Vagina (tissue), 2 donors: ENCODE measurements at regions not wholly inside any gene's neighbourhood (a gene's known extent, or its start where the extent isn't known, plus 50 kb on each side); places are given as distances from the start of the nearest gene placed in this dataset.

Experiments used
- DNase-seq, 2 donors: peaks; one replicate each; pipeline ENCODE4 v3.0.0-alpha.2; 2017; ENCODE audit errors: extremely low spot score in 2 of 2
- H3K27ac ChIP-seq: fragments of 200-600 bp; sonication (generic); one replicate; pipeline ENCODE4 v1.5.1; 2019
- H3K27me3 ChIP-seq: fragments of 200-600 bp; sonication (generic); one replicate; pipeline ENCODE4 v1.5.1; 2019
- H3K36me3 ChIP-seq, 2 donors: fragments of 200-600 bp; sonication (generic); one replicate each; pipeline ENCODE4 v1.5.1; 2017 to 2019
- H3K4me1 ChIP-seq: fragments of 200-600 bp; sonication (generic); one replicate; pipeline ENCODE4 v1.5.1; 2019
- H3K4me3 ChIP-seq, 2 donors: fragments of 200-600 bp; sonication (generic); 1 replicate in 1 of 2; 2 replicates in 1 of 2; pipeline ENCODE4 v1.5.1; 2016 to 2019
- H3K9me3 ChIP-seq: fragments of 200-600 bp; sonication (generic); one replicate; pipeline ENCODE4 v1.5.1; 2019
- POLR2A ChIP-seq, 2 donors: fragments of 450-650 bp; IDR thresholded peaks; one replicate each; pipeline ENCODE4 v1.6.1; 2017; ENCODE audit warnings: antibody characterized with exemption in 2 of 2, mild to moderate bottlenecking in 2 of 2, moderate library complexity in 2 of 2
- POLR2AphosphoS5 ChIP-seq, 2 donors: sonication (generic); formaldehyde crosslinking; IDR thresholded peaks; one replicate each; pipeline ENCODE4 v1.9.0; 2017; ENCODE audit warnings: antibody characterized with exemption in 2 of 2, mild to moderate bottlenecking in 2 of 2, low read depth in 1 of 2; ENCODE audit not compliant: insufficient read depth in 1 of 2
- intact Hi-C: fragments of 100-400 bp; cut with DNase I; formaldehyde crosslinking; loops from one replicate; pipeline ENCODE4 v1.15.1; 2023
- TF ChIP-seq, protein P1 (sequence below), 3 experiments: fragments of 450-650 bp in 2 of 3; fragments of 200-600 bp in 1 of 3; sonication (generic) in 1 of 3; IDR thresholded peaks; one replicate each; pipeline ENCODE4 v1.5.1; 2017 to 2019; ENCODE audit warnings: antibody characterized with exemption in 3 of 3, mild to moderate bottlenecking in 2 of 3, moderate library complexity in 2 of 3

DNA sequence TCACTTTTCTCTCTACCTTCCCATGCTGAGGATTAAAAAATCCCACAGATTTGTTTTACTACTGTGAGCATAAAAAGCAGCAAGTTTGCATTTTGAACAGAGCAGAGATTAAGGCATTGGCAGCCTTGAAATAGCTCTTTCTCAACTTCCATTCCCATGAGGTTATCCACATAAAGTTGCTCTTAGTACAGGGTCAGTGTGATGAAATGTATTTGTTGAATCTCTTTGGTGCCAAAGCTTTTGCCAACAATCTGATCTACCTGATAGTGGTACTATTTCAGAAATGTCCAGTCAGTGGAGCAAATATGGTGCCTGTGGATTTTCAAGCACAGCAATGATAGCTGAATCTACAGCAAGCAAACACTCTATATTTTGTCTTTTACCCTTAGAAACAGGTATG is 254.8 kb downstream of the INHBA start:
- Histone ChIP-seq H3K36me3 (no peaks in the 10 kb centered on the region), H3K27me3 (no peaks in the 10 kb centered on the region), H3K4me3 (no peak overlapping the region), H3K27ac (no peak overlapping the region), H3K9me3 (no peaks in the 10 kb centered on the region), H3K4me1 (no peaks in the 10 kb centered on the region)
- DNase-seq: no peak
- TF ChIP-seq POLR2AphosphoS5 (IDR thresholded peaks at IDR 0.05; ENCODE audit: insufficient read depth in 1 of 2, low read depth in 1 of 2): no peak
- TF ChIP-seq, protein P1, sequence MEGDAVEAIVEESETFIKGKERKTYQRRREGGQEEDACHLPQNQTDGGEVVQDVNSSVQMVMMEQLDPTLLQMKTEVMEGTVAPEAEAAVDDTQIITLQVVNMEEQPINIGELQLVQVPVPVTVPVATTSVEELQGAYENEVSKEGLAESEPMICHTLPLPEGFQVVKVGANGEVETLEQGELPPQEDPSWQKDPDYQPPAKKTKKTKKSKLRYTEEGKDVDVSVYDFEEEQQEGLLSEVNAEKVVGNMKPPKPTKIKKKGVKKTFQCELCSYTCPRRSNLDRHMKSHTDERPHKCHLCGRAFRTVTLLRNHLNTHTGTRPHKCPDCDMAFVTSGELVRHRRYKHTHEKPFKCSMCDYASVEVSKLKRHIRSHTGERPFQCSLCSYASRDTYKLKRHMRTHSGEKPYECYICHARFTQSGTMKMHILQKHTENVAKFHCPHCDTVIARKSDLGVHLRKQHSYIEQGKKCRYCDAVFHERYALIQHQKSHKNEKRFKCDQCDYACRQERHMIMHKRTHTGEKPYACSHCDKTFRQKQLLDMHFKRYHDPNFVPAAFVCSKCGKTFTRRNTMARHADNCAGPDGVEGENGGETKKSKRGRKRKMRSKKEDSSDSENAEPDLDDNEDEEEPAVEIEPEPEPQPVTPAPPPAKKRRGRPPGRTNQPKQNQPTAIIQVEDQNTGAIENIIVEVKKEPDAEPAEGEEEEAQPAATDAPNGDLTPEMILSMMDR (IDR thresholded peaks at IDR 0.05): no peak
- no peak for TF ChIP-seq POLR2A (IDR thresholded peaks at IDR 0.05)
- intact Hi-C loops: no loop called here

DNA sequence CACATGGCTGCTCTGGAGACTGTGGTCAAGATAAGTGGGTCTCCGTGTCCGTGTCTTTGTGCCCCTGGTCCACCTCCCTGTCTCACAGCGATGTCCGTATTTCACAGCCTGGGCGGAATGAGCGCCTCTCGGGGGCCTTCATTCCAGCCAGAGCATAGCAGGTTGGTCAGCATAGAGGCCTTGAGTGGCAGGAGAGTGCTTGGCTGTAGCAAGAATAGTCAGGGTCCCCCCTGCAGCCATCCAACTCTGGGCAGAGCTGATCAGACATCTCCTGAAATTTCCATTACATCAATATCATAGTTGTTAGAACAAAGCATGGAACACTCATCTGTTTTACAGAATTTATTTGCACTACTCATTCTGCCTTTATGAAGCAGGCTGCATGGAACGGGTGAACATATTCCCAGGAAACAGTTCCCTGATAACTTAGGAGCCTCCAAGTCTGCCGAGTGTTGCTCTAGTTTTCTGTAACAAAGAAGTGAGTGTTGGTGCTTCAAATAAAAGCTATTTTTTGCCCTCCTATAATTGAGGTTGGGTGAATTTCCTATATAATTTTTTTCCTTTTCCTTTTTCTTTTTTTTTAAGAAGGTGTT is 255.3 kb downstream of the INHBA start:
- intact Hi-C loops: no loop called here
- DNase-seq: no peak
- Histone ChIP-seq H3K9me3 (no peaks in the 10 kb centered on the region), H3K27ac (no peak overlapping the region), H3K27me3 (no peaks in the 10 kb centered on the region), H3K36me3 (no peaks in the 10 kb centered on the region), H3K4me1 (no peaks in the 10 kb centered on the region), H3K4me3 (no peak overlapping the region)
- TF ChIP-seq, protein P1 (IDR thresholded peaks at IDR 0.05): no peak
- TF ChIP-seq POLR2A (IDR thresholded peaks at IDR 0.05) (no peak), POLR2AphosphoS5 (IDR thresholded peaks at IDR 0.05; ENCODE audit: insufficient read depth in 1 of 2, low read depth in 1 of 2) (no peak)

DNA sequence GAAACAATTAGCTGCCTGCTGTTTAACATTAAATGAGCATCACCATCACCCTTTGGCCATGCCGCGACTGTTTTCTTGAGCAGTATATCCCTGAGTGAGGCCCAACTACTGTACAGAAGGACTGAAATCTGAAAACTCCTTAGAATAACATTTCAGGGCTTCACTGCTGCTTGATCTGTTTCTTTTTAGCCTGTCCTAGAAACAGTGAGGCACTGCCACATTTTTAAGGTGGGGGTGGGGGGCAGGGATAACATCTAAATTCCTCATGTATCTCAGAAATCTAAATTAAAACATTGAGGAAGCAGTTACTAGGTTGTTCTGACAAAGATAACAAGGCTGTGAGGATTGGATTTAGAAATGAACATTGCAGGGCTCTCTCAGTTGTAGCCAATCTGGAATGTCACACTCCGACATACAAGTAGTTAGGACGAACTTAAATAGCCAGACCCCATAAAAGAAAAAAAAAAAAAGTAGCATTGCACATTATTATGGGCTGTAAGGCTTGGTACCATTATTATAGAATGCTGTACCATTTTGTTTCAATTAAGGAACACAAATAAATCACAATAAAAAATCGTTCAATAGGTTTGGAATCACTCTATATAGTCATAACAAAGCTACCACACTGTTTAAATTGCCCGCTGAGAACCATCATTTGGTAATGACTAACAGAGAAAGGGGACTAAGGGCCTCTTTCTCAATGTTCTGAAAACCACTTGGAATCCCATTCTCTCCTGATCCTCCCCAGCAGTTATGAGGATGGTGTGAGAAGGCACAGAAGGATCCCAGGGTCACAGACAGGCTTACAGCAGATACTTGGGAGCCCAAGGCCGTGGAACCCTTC is 256.1 kb downstream of the INHBA start:
- Histone ChIP-seq H3K36me3 (no peaks in the 10 kb centered on the region), H3K4me1 (no peaks in the 10 kb centered on the region), H3K4me3 (no peak overlapping the region), H3K9me3 (no peaks in the 10 kb centered on the region), H3K27me3 (no peaks in the 10 kb centered on the region), H3K27ac (no peak overlapping the region)
- no peak for DNase-seq
- TF ChIP-seq POLR2AphosphoS5 (IDR thresholded peaks at IDR 0.05; ENCODE audit: insufficient read depth in 1 of 2, low read depth in 1 of 2): no peak
- TF ChIP-seq, protein P1 (IDR thresholded peaks at IDR 0.05): no peak
- TF ChIP-seq POLR2A (IDR thresholded peaks at IDR 0.05): no peak
- intact Hi-C loops: no loop called here

DNA sequence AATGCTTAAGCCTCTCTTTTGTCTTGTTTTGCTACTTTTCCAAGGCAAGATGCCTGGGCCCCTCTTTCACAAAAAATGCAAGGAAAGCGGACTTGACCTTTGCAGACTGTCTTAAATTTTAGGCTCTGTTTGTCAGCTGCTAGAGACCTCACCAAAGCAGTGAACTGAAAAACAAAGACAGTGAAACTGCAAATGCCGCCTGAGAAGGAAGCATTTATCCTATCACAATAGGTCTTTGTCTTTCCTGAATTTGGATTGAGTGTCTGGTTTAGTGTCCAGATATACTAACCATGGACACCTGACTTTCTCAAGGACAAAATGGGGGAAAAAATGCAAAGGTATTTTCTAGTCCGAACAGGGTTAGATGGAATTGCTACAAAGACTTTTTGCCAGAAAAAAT is 256.9 kb downstream of the INHBA start:
- intact Hi-C loops: no loop called here
- H3K4me1 ChIP-seq: no peaks in the 10 kb centered on the region
- no peaks in the 10 kb centered on the region for H3K27me3 ChIP-seq
- H3K36me3 ChIP-seq: no peaks in the 10 kb centered on the region
- TF ChIP-seq, protein P1 (IDR thresholded peaks at IDR 0.05): no peak
- TF ChIP-seq POLR2AphosphoS5 (IDR thresholded peaks at IDR 0.05; ENCODE audit: insufficient read depth in 1 of 2, low read depth in 1 of 2): no peak
- TF ChIP-seq POLR2A (IDR thresholded peaks at IDR 0.05): no peak
- H3K4me3 ChIP-seq: no peak overlapping the region
- no peak overlapping the region for H3K27ac ChIP-seq
- no peak for DNase-seq
- no peaks in the 10 kb centered on the region for H3K9me3 ChIP-seq

DNA sequence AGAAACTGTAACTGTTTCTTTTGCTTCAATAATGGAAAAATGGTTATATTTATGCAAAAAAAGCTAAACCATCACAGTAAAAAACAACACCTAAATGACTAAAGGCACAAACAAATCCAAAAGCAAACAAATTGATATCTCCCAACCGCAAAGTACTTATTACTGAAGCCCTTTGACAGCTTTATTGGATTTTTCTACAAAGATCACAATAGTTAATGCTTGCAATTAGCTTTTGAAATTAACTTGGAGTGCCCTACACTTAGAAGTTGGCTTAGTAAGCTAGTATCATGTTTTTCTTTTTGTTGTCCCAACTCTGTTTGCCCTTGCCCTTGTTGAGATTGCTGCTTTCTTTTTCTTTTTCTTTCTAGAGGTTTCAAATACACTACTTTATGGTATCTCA is 257.5 kb downstream of the INHBA start:
- H3K27ac ChIP-seq: no peak overlapping the region
- H3K36me3 ChIP-seq: no peaks in the 10 kb centered on the region
- H3K27me3 ChIP-seq: no peaks in the 10 kb centered on the region
- TF ChIP-seq POLR2A (IDR thresholded peaks at IDR 0.05): no peak
- TF ChIP-seq, protein P1 (IDR thresholded peaks at IDR 0.05): no peak
- no peak for TF ChIP-seq POLR2AphosphoS5 (IDR thresholded peaks at IDR 0.05; ENCODE audit: insufficient read depth in 1 of 2, low read depth in 1 of 2)
- H3K9me3 ChIP-seq: no peaks in the 10 kb centered on the region
- H3K4me3 ChIP-seq: no peak overlapping the region
- DNase-seq: no peak
- intact Hi-C loops: no loop called here
- H3K4me1 ChIP-seq: no peaks in the 10 kb centered on the region
